ENCODE measurements at regions not wholly inside any gene's neighbourhood (a gene's known extent, or its start where the extent isn't known, plus 50 kb on each side); places are given as distances from the start of the nearest gene placed in this dataset.

GRCh38 chr12:92030618-92031017, 115.0 kb downstream of the BTG1 start:
- no peak overlapping the region for H3K9ac ChIP-seq (ENCODE audit: low read length)
- DNase-seq (ENCODE audit: low read depth), result peak; percentile 60
- H3K27me3 ChIP-seq (replicated peaks; ENCODE audit: control insufficient read depth, insufficient read depth, low read length), result no peaks in the 10 kb centered on the region
- peaks cover 5% of the 10 kb centered on the region for H3K9me3 ChIP-seq (ENCODE audit: control insufficient read depth, low read length)
- peaks cover 13% of the 10 kb centered on the region for H3K4me1 ChIP-seq (ENCODE audit: control insufficient read depth, insufficient read depth, low read length)
- no peak overlapping the region for H3K4me3 ChIP-seq (ENCODE audit: low read length)
- no peaks in the 10 kb centered on the region for H3K36me3 ChIP-seq (ENCODE audit: control insufficient read depth, insufficient read depth, low read length, severe bottlenecking)

GRCh38 chr12:92029902-92030586, 115.6 kb downstream of the BTG1 start:
- H3K9ac ChIP-seq (ENCODE audit: low read length), result no peak overlapping the region
- H3K4me1 ChIP-seq (ENCODE audit: control insufficient read depth, insufficient read depth, low read length), result peaks cover 8% of the 10 kb centered on the region
- no peaks in the 10 kb centered on the region for H3K27me3 ChIP-seq (replicated peaks; ENCODE audit: control insufficient read depth, insufficient read depth, low read length)
- DNase-seq (ENCODE audit: low read depth), result peak; percentile 19
- H3K36me3 ChIP-seq (ENCODE audit: control insufficient read depth, insufficient read depth, low read length, severe bottlenecking), result no peaks in the 10 kb centered on the region
- no peak overlapping the region for H3K4me3 ChIP-seq (ENCODE audit: low read length)
- H3K9me3 ChIP-seq (ENCODE audit: control insufficient read depth, low read length), result peaks cover 5% of the 10 kb centered on the region

GRCh38 chr12:92029136-92029535, 116.5 kb downstream of the BTG1 start:
- no peak overlapping the region for H3K4me3 ChIP-seq (ENCODE audit: low read length)
- H3K9me3 ChIP-seq (ENCODE audit: control insufficient read depth, low read length), result peaks cover 5% of the 10 kb centered on the region
- no peaks in the 10 kb centered on the region for H3K36me3 ChIP-seq (ENCODE audit: control insufficient read depth, insufficient read depth, low read length, severe bottlenecking)
- H3K4me1 ChIP-seq (ENCODE audit: control insufficient read depth, insufficient read depth, low read length), result no peaks in the 10 kb centered on the region
- H3K9ac ChIP-seq (ENCODE audit: low read length), result no peak overlapping the region
- DNase-seq (ENCODE audit: low read depth), result no peak
- no peaks in the 10 kb centered on the region for H3K27me3 ChIP-seq (replicated peaks; ENCODE audit: control insufficient read depth, insufficient read depth, low read length)

GRCh38 chr12:92028441-92028709, 117.3 kb downstream of the BTG1 start:
- Histone ChIP-seq H3K4me3 (ENCODE audit: low read length) (no peak overlapping the region), H3K9ac (ENCODE audit: low read length) (no peak overlapping the region), H3K36me3 (ENCODE audit: control insufficient read depth, insufficient read depth, low read length, severe bottlenecking) (no peaks in the 10 kb centered on the region), H3K4me1 (ENCODE audit: control insufficient read depth, insufficient read depth, low read length) (no peaks in the 10 kb centered on the region), H3K9me3 (ENCODE audit: control insufficient read depth, low read length) (peaks cover 5% of the 10 kb centered on the region), H3K27me3 (replicated peaks; ENCODE audit: control insufficient read depth, insufficient read depth, low read length) (no peaks in the 10 kb centered on the region)
- peak; percentile 22 for DNase-seq (ENCODE audit: low read depth)

GRCh38 chr12:92027701-92028440, 117.8 kb downstream of the BTG1 start:
- DNase-seq (ENCODE audit: low read depth), result peak; percentile 15
- Histone ChIP-seq H3K36me3 (ENCODE audit: control insufficient read depth, insufficient read depth, low read length, severe bottlenecking) (no peaks in the 10 kb centered on the region), H3K9ac (ENCODE audit: low read length) (no peak overlapping the region), H3K9me3 (ENCODE audit: control insufficient read depth, low read length) (peaks cover 3% of the 10 kb centered on the region), H3K4me1 (ENCODE audit: control insufficient read depth, insufficient read depth, low read length) (no peaks in the 10 kb centered on the region), H3K4me3 (ENCODE audit: low read length) (no peak overlapping the region), H3K27me3 (replicated peaks; ENCODE audit: control insufficient read depth, insufficient read depth, low read length) (no peaks in the 10 kb centered on the region)

GRCh38 chr12:92027243-92027642, 118.4 kb downstream of the BTG1 start:
- Histone ChIP-seq H3K36me3 (ENCODE audit: control insufficient read depth, insufficient read depth, low read length, severe bottlenecking) (no peaks in the 10 kb centered on the region), H3K9me3 (ENCODE audit: control insufficient read depth, low read length) (no peaks in the 10 kb centered on the region), H3K9ac (ENCODE audit: low read length) (no peak overlapping the region), H3K27me3 (replicated peaks; ENCODE audit: control insufficient read depth, insufficient read depth, low read length) (no peaks in the 10 kb centered on the region), H3K4me3 (ENCODE audit: low read length) (no peak overlapping the region), H3K4me1 (ENCODE audit: control insufficient read depth, insufficient read depth, low read length) (no peaks in the 10 kb centered on the region)
- DNase-seq (ENCODE audit: low read depth), result no peak

GRCh38 chr12:92025462-92026207, 120.0 kb downstream of the BTG1 start:
- H3K36me3 ChIP-seq (ENCODE audit: control insufficient read depth, insufficient read depth, low read length, severe bottlenecking), result no peaks in the 10 kb centered on the region
- H3K4me1 ChIP-seq (ENCODE audit: control insufficient read depth, insufficient read depth, low read length), result peaks cover 3% of the 10 kb centered on the region
- H3K9me3 ChIP-seq (ENCODE audit: control insufficient read depth, low read length), result no peaks in the 10 kb centered on the region
- no peak for DNase-seq (ENCODE audit: low read depth)
- H3K9ac ChIP-seq (ENCODE audit: low read length), result no peak overlapping the region
- no peak overlapping the region for H3K4me3 ChIP-seq (ENCODE audit: low read length)
- no peaks in the 10 kb centered on the region for H3K27me3 ChIP-seq (replicated peaks; ENCODE audit: control insufficient read depth, insufficient read depth, low read length)

GRCh38 chr12:92022093-92022492, 123.6 kb downstream of the BTG1 start:
- H3K27me3 ChIP-seq (replicated peaks; ENCODE audit: control insufficient read depth, insufficient read depth, low read length), result no peaks in the 10 kb centered on the region
- H3K9ac ChIP-seq (ENCODE audit: low read length), result no peak overlapping the region
- no peaks in the 10 kb centered on the region for H3K9me3 ChIP-seq (ENCODE audit: control insufficient read depth, low read length)
- H3K4me3 ChIP-seq (ENCODE audit: low read length), result no peak overlapping the region
- DNase-seq (ENCODE audit: low read depth), result no peak
- H3K4me1 ChIP-seq (ENCODE audit: control insufficient read depth, insufficient read depth, low read length), result peaks cover 3% of the 10 kb centered on the region
- no peaks in the 10 kb centered on the region for H3K36me3 ChIP-seq (ENCODE audit: control insufficient read depth, insufficient read depth, low read length, severe bottlenecking)

GRCh38 chr12:92021666-92022035, 124.0 kb downstream of the BTG1 start:
- Histone ChIP-seq H3K4me3 (ENCODE audit: low read length) (no peak overlapping the region), H3K4me1 (ENCODE audit: control insufficient read depth, insufficient read depth, low read length) (peaks cover 3% of the 10 kb centered on the region), H3K9me3 (ENCODE audit: control insufficient read depth, low read length) (no peaks in the 10 kb centered on the region), H3K9ac (ENCODE audit: low read length) (no peak overlapping the region), H3K27me3 (replicated peaks; ENCODE audit: control insufficient read depth, insufficient read depth, low read length) (no peaks in the 10 kb centered on the region), H3K36me3 (ENCODE audit: control insufficient read depth, insufficient read depth, low read length, severe bottlenecking) (no peaks in the 10 kb centered on the region)
- DNase-seq (ENCODE audit: low read depth), result no peak

- DNase-seq (ENCODE audit: low read depth), result no peak
- Histone ChIP-seq H3K9ac (ENCODE audit: low read length) (no peak overlapping the region), H3K36me3 (ENCODE audit: control insufficient read depth, insufficient read depth, low read length, severe bottlenecking) (no peaks in the 10 kb centered on the region), H3K27me3 (replicated peaks; ENCODE audit: control insufficient read depth, insufficient read depth, low read length) (no peaks in the 10 kb centered on the region), H3K9me3 (ENCODE audit: control insufficient read depth, low read length) (no peaks in the 10 kb centered on the region), H3K4me3 (ENCODE audit: low read length) (no peak overlapping the region), H3K4me1 (ENCODE audit: control insufficient read depth, insufficient read depth, low read length) (peaks cover 3% of the 10 kb centered on the region)
Observed at GRCh38 chr12:92020983-92021665, 124.5 kb downstream of the BTG1 start.
